Neural cell (in vitro differentiated cells): ENCODE measurements at regions not wholly inside any gene's neighbourhood (a gene's known extent, or its start where the extent isn't known, plus 50 kb on each side); places are given as distances from the start of the nearest gene placed in this dataset.

ENCODE experiments used
- EP300 ChIP-seq: fragments of 450-650 bp; conservative IDR thresholded peaks from 2 replicates; pipeline ENCODE4 v1.6.1; 2014; ENCODE audit warnings: antibody characterized with exemption, mild to moderate bottlenecking, moderate library complexity; ENCODE audit not compliant: poor library complexity, severe bottlenecking
- EZH2 ChIP-seq: fragments of 200-600, 300-800 bp; shearing (Covaris generic), sonication (generic); IDR thresholded peaks from 2 replicates; pipeline ENCODE4 v1.6.1; 2014; ENCODE audit warnings: antibody characterized with exemption, low read length, borderline replicate concordance, mild to moderate bottlenecking; ENCODE audit not compliant: insufficient read depth, poor library complexity, severe bottlenecking
- POLR2AphosphoS5 ChIP-seq: IDR thresholded peaks from 2 replicates; pipeline ENCODE4 v1.6.1; 2012
- RAD21 ChIP-seq: fragments of 450-650 bp; conservative IDR thresholded peaks from 2 replicates; pipeline ENCODE4 v1.6.1; 2014; ENCODE audit warnings: antibody characterized with exemption, mild to moderate bottlenecking, moderate library complexity
- SMC3 ChIP-seq: fragments of 450-650 bp; conservative IDR thresholded peaks from 2 replicates; pipeline ENCODE4 v1.6.1; 2014; ENCODE audit warnings: antibody characterized with exemption, mild to moderate bottlenecking, moderate library complexity; ENCODE audit not compliant: poor library complexity
- TF ChIP-seq, protein P1 (sequence below): fragments of 450-650 bp; IDR thresholded peaks from 2 replicates; pipeline ENCODE4 v1.5.1; 2014; ENCODE audit warnings: antibody characterized with exemption, mild to moderate bottlenecking, moderate library complexity; ENCODE audit not compliant: poor library complexity, severe bottlenecking
- TF ChIP-seq, protein P2 (sequence below): IDR thresholded peaks from 2 replicates; pipeline ENCODE4 v1.6.1; 2012; ENCODE audit warnings: borderline replicate concordance

DNA sequence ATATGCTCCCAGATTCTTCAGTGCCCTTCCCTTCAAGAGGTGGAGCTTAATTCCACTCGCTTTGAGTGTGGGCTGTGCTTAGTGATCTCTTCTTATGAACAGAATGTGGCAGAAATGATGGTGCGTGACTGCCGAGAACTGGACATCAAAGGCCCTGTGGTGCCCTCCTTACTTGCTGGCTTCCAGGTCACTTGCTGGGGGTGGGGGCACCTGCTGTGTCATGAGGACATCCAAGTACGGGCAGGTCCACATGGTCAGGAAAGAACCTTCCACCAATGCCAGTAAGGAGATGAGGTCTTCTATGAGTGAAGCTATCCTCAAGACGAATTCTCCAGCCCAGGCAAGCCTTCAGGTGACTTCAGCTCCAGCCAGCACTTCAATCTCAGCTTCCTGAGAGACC, 95.8 kb downstream of the FAM53A start:
- TF ChIP-seq, protein P1, sequence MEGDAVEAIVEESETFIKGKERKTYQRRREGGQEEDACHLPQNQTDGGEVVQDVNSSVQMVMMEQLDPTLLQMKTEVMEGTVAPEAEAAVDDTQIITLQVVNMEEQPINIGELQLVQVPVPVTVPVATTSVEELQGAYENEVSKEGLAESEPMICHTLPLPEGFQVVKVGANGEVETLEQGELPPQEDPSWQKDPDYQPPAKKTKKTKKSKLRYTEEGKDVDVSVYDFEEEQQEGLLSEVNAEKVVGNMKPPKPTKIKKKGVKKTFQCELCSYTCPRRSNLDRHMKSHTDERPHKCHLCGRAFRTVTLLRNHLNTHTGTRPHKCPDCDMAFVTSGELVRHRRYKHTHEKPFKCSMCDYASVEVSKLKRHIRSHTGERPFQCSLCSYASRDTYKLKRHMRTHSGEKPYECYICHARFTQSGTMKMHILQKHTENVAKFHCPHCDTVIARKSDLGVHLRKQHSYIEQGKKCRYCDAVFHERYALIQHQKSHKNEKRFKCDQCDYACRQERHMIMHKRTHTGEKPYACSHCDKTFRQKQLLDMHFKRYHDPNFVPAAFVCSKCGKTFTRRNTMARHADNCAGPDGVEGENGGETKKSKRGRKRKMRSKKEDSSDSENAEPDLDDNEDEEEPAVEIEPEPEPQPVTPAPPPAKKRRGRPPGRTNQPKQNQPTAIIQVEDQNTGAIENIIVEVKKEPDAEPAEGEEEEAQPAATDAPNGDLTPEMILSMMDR, result no peak
- TF ChIP-seq, protein P2, sequence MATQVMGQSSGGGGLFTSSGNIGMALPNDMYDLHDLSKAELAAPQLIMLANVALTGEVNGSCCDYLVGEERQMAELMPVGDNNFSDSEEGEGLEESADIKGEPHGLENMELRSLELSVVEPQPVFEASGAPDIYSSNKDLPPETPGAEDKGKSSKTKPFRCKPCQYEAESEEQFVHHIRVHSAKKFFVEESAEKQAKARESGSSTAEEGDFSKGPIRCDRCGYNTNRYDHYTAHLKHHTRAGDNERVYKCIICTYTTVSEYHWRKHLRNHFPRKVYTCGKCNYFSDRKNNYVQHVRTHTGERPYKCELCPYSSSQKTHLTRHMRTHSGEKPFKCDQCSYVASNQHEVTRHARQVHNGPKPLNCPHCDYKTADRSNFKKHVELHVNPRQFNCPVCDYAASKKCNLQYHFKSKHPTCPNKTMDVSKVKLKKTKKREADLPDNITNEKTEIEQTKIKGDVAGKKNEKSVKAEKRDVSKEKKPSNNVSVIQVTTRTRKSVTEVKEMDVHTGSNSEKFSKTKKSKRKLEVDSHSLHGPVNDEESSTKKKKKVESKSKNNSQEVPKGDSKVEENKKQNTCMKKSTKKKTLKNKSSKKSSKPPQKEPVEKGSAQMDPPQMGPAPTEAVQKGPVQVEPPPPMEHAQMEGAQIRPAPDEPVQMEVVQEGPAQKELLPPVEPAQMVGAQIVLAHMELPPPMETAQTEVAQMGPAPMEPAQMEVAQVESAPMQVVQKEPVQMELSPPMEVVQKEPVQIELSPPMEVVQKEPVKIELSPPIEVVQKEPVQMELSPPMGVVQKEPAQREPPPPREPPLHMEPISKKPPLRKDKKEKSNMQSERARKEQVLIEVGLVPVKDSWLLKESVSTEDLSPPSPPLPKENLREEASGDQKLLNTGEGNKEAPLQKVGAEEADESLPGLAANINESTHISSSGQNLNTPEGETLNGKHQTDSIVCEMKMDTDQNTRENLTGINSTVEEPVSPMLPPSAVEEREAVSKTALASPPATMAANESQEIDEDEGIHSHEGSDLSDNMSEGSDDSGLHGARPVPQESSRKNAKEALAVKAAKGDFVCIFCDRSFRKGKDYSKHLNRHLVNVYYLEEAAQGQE, result no peak
- TF ChIP-seq SMC3 (no peak), RAD21 (no peak), POLR2AphosphoS5 (no peak), EZH2 (no peak), EP300 (no peak)
